ENCODE measurements at regions not wholly inside any gene's neighbourhood (a gene's known extent, or its start where the extent isn't known, plus 50 kb on each side); places are given as distances from the start of the nearest gene placed in this dataset.

DNA sequence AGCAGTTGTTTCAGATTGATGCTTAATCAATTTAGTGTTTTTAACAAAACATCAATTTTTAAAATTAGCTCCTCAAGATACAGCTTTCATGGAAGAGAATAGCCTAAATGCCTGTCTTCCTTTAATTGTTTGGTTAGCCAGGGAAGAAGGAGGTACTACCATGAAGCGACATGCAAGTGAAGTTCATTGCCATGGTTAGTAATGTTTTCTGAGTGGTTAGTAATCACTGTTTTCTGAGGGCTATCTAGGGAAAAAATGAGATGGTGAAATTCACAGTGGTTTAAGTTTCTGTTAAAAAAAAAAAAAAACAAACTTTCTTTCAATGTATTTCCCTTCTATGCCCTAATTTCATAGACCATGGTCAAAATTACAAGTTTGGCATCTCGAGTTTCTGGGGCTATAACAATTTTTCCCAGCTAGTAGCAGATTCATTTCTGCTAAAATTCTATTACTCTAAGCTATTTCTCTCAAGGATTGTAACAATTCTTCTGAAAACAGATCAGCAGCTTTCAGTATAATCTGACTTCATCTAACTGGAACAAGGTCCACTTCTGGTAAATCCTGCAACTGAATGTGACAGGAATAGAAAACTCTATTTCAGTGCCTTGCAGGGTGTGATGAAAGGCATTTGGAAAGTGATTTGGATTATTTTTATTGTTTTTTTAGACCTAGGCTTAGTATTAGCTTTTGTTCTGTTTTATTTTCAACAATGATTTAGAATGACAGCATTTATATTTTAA, 157.0 kb downstream of the PCDH18 start:
- TF ChIP-seq, protein P1, sequence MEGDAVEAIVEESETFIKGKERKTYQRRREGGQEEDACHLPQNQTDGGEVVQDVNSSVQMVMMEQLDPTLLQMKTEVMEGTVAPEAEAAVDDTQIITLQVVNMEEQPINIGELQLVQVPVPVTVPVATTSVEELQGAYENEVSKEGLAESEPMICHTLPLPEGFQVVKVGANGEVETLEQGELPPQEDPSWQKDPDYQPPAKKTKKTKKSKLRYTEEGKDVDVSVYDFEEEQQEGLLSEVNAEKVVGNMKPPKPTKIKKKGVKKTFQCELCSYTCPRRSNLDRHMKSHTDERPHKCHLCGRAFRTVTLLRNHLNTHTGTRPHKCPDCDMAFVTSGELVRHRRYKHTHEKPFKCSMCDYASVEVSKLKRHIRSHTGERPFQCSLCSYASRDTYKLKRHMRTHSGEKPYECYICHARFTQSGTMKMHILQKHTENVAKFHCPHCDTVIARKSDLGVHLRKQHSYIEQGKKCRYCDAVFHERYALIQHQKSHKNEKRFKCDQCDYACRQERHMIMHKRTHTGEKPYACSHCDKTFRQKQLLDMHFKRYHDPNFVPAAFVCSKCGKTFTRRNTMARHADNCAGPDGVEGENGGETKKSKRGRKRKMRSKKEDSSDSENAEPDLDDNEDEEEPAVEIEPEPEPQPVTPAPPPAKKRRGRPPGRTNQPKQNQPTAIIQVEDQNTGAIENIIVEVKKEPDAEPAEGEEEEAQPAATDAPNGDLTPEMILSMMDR (IDR thresholded peaks at IDR 0.05) = no peak

- TF ChIP-seq, protein P1 (IDR thresholded peaks at IDR 0.05) = no peak
Observed at GRCh38 chr4:137370679-137371078, 161.6 kb downstream of the PCDH18 start.

GRCh38 chr4:137370206-137370633, 162.1 kb downstream of the PCDH18 start:
- TF ChIP-seq, protein P1 (IDR thresholded peaks at IDR 0.05) = no peak

- TF ChIP-seq, protein P1 (IDR thresholded peaks at IDR 0.05) = no peak
Observed at GRCh38 chr4:137367620-137368019, 164.7 kb downstream of the PCDH18 start.

- TF ChIP-seq, protein P1 (IDR thresholded peaks at IDR 0.05) = no peak
Observed at GRCh38 chr4:137363496-137363895, 168.8 kb downstream of the PCDH18 start.

DNA sequence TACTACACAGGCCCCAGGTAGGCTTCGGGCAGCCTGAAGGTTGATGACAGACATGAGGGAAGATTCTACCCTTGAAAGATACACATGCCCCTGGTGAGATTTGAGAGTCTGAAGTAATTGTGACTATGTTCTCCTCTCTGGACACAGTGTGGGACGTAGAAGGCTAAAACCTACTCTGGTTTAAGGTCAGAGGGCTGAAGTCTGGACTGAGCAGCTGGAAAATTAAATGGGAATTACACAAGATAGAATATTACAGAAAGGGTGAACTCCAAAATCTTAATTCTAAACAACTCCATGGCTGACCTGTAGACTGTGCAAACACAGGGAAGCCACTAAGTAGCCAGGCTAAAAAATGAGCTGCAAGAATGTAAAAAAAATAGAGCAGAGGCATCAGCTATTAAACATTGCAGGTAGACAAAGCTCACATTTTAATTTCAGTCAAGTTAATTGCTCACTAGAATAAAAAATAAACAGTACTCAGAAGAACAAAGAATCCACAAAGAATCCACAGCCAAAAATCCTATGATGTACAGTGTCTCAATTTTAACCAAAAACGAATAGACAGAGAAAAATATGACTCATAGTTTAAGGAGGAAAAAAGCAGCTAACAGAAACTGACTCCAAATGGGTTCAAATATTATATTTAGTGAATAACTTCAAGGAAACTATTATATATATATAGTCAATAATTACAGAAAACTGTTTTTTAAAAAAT, 170.4 kb downstream of the PCDH18 start:
- TF ChIP-seq, protein P1 (IDR thresholded peaks at IDR 0.05) = no peak

DNA sequence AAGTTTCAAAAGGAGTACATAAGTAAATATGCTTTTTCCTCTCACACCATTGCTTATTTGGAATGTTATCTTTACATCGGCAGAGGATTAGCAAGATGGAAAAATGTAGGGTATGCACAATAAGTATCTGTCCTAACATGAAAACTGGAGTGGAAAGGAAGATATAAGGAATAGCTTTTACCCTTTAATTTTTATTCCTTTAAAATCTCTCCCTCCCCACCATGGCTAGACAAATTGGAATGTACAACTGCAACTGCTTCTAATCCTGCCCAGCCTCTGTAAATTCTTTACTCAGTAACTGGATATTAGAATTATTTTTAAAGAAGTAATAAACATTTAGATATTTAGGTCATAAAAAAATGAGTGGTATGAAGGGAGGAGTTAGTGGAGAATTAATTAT, 171.5 kb downstream of the PCDH18 start:
- TF ChIP-seq, protein P1 (IDR thresholded peaks at IDR 0.05) = no peak

Measured in LNCAP (cell line).